ENCODE measurements at regions not wholly inside any gene's neighbourhood (a gene's known extent, or its start where the extent isn't known, plus 50 kb on each side); places are given as distances from the start of the nearest gene placed in this dataset.

DNA sequence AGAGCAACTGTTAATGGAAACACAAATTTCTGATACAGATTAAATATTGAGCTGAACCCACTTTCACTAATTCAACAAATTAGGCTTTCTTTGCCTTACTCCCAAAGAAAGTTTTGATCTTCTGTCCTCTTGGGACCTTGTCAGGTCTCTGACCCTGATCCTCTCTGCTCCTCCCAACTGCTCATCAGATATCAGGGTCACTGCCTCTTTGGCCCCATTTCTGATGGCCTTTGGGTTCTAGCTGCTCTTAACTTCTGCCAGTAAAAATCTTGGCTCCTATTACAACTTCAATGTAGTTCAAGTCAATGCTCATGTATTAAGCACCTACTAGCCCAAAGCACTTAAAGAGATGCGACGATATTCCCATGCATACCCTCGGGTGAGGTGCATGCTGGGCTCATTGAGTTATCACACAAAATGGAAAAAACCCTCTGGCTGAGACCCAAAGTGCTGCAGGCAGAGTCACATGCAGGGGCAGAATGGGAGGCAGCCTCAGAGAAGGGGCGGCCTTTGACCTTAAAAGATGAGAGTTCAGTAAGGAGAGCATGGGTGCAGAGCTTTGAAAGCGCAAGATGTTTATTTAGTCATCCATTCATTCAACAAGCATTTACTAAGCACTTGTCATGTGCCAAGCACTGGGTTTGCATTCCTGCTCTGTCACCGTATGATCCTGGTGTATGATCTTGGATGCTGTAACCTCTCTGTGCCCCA lies 183.4 kb downstream of the USP12 start:
- TF ChIP-seq, protein P1, sequence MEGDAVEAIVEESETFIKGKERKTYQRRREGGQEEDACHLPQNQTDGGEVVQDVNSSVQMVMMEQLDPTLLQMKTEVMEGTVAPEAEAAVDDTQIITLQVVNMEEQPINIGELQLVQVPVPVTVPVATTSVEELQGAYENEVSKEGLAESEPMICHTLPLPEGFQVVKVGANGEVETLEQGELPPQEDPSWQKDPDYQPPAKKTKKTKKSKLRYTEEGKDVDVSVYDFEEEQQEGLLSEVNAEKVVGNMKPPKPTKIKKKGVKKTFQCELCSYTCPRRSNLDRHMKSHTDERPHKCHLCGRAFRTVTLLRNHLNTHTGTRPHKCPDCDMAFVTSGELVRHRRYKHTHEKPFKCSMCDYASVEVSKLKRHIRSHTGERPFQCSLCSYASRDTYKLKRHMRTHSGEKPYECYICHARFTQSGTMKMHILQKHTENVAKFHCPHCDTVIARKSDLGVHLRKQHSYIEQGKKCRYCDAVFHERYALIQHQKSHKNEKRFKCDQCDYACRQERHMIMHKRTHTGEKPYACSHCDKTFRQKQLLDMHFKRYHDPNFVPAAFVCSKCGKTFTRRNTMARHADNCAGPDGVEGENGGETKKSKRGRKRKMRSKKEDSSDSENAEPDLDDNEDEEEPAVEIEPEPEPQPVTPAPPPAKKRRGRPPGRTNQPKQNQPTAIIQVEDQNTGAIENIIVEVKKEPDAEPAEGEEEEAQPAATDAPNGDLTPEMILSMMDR (IDR thresholded peaks at IDR 0.05; ENCODE audit: low read depth, low read length), result no peak
- TF ChIP-seq EZH2phosphoT487 (IDR thresholded peaks at IDR 0.05; ENCODE audit: low read depth), result no peak

All from OCI-LY3 (cell line).